CD4-positive, alpha-beta T cell treated with Interleukin-12 subunit alpha and Interleukin-12 subunit beta, for 1 hour (primary cell): ENCODE measurements at regions not wholly inside any gene's neighbourhood (a gene's known extent, or its start where the extent isn't known, plus 50 kb on each side); places are given as distances from the start of the nearest gene placed in this dataset.
"Not testable (repeated sequence)": the region's sequence is repeated elsewhere in the genome, so short reads cannot be mapped to it uniquely, and the experiment has no call there.

Experiments used
- DNase-seq: peaks from one replicate; pipeline ENCODE4 v3.0.0-alpha.2; 2020

DNA sequence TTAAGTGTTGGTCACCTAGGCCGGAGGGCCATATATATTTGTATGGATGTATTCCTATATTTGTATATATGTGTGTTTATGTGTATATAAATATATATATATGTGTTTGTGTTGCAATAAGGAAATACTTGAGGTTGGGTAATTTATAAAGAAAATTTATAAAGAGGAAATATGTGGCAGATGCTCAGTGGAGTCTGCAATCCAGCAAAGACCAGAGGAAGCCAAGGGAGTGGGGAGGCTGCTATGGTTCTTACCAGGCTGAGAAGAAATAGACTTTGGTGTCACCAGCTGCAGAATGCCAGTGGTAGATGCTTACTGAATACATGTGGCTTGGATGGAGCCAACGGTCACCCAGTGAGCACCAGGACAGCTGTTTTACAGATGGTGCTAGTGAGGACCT is 97.4 kb upstream of the ELOVL5 start:
- no peak for DNase-seq

GRCh38 chr6:53441761-53442160 is 93.0 kb upstream of the ELOVL5 start:
- DNase-seq: no peak

DNA sequence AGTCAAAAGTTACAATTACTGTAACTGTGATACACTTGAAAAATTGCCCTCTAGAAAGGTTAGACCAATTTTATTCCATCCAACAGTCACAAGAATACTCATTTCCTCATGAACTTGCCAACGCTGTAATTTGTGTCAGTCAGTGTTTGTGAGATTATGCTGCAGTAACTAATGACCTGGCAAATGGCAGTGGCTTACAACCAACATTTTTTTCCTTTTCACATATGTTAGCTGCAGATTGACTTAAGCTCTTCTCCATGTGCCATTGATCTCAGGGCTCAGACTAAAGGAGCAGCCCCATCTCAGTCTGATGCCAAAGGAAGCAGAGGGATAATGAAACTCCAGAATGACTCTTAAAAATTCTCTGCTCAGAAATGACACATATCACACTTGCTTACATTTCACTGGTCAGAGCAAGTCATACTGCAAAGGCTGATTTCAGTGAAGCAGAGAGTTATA is 92.3 kb upstream of the ELOVL5 start:
- no peak for DNase-seq

DNA sequence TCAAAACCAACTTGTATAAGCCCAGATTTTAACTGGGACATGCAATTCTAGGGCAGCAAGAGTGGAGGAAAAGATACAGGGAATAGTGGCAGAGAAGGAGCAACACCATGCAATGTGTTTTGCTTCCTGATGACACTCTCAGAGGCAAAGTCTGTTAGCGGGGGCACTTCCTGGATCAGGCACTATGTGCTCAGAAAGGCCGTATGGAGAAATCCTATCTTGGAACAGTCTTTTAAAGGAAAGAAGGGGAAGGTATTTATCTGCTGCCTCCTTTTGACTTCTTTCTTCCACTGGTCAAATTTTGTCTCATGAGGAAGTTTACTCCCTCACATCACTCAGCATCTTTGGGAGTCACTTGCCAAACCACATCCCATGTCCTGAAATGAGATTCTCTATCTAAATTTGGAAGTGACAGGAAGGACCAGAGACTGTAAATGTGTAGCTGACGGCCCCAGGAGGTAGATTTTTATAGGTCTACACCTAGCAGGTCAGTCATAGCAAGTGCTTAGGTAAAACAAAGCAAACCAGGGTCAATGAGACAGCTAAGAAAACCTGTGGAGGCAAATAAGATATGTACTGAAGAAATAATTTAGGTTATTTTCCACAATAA is 91.7 kb upstream of the ELOVL5 start:
- no peak for DNase-seq

GRCh38 chr6:53439556-53439955 is 90.8 kb upstream of the ELOVL5 start:
- no peak for DNase-seq

GRCh38 chr6:53437557-53438202 is 88.9 kb upstream of the ELOVL5 start:
- DNase-seq: peak; percentile 43

DNA sequence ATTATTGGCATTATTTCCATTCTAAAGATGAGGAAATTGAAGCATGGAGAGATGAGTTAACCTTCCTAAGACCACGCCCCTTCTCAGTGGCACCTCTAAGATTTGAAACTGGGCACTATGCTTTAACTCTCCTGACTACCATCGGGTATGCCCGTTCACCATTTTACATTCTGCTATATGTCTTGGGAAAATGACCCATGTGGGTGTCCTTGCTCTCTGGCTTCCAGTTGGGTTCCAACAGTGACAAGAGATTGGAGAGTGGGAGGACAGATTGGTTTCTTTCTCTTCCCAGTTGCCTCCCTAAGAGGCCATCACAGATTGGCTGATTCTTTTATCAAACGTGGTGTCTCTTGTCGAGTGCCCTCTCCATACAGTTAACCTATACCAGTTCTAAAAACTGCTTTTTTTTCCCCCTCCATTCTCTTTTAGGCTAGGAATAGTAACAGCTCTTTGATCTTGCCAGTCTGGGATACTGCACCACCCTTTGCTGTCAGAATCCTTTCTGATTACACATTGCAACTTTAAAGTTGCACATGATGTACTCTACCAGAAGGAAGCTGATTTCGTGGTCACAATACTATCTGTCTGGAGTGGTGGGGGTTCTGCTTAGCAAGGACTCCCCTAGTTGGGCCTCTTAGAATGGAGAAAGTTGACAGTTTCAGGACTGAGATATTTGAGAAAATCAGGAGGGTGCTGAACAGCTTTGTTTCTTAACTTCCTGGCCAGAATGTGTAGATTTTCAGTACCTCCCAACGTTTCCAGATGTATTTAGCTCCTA is 88.0 kb upstream of the ELOVL5 start:
- DNase-seq: no peak

GRCh38 chr6:53433951-53434285 is 85.2 kb upstream of the ELOVL5 start:
- DNase-seq: no peak

DNA sequence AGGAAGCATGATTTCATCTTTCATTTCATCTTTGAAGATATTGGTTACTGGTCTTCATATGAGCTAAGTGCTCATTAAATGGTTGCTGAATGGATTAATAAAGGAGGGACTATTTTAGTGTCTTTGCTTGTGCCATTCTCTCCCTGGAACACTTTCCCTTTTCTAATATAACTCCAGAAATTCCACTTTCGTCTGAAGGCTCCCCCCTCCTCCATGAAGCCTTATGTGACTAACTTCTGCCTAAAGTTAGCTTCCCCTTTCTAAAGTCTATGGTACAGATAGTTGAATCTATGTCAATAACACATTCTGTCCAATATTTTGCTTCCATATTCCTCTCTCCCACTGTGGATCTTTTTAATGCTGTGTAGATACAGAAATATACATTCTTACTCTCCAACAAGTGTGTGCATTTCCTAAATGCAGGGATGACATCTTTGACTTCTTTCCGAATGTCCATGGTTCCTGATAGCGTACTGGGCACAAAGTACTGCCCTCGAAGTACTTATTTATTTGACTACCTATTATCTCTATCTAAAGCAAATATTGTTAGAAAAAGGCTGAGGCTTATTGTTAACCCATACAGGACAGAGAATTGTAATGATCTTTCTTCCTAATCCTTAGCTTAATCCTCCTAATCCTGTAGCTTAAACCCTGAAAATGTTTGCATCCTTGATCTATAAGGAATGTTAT is 84.7 kb upstream of the ELOVL5 start:
- DNase-seq: no peak

DNA sequence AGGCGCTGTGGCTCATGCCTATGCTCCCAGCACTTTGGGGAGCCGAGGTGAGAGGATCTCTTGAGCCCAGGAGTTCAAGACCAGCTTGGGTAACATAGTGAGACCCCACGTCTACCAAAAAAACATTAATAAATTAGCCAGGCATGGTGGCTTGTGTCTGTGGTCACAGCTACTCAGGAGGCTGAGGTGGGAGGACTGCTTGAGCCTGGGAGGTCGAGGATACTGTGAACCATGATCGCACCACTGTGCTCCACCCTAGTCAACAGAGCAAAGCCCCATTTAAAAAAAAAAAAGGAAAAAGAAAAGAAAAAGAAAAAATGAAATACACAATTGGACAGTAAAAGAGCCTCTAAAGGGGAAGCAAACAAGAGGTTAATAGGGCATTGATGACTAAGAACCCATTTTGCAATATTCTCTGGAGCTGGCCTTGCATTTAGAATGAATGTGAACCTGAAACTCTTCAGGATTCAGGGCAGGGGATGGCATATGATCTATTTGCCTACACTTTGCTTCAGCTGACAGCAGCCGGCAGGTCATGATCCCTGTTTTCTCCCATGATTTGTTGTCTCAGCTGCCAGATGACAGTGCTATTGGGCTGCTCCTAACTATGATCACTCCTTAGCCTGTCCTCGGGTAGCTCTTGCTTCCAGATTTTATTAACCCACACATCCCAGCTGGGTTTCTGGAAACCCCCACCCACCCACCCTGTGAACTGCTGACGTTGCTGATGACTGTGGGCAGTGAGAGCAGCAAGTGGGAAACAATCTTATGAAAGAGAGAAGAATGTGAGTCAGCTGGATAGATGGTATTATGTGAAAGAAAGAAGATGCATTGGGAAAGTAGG is 83.8 kb upstream of the ELOVL5 start:
- DNase-seq: no peak

GRCh38 chr6:53431704-53432103 is 83.0 kb upstream of the ELOVL5 start:
- no peak for DNase-seq

GRCh38 chr6:53429401-53429800 is 80.7 kb upstream of the ELOVL5 start:
- no peak for DNase-seq

- no peak for DNase-seq
These were observed 80.1 kb upstream of the ELOVL5 start for GRCh38 chr6:53428886-53429285.

GRCh38 chr6:53426667-53427270 is 78.0 kb upstream of the ELOVL5 start:
- DNase-seq: no peak

GRCh38 chr6:53426117-53426516 is 77.4 kb upstream of the ELOVL5 start:
- DNase-seq: no peak

GRCh38 chr6:53424976-53425718 is 76.4 kb upstream of the ELOVL5 start:
- no peak for DNase-seq

DNA sequence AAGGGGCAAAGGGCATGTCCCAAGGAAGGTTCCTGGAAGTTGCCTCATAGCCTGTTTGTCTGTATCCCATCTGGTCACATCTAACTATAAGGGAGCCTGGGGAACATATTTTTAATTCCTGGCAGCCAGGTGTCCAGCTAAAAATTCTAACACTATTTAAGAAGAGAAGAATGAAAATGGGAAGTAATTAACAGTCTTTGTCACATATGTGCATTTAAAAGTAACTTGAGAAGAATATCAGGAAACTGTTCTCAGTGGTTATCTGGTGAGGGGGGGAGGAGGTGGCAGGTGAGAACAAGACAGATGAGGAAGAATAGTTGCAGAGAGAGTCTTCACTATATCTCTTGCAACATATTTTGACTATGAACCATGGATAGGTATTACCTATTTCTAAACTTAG is 75.5 kb upstream of the ELOVL5 start:
- DNase-seq: no peak

GRCh38 chr6:53423560-53423959 is 74.8 kb upstream of the ELOVL5 start:
- not testable (repeated sequence) for DNase-seq

DNA sequence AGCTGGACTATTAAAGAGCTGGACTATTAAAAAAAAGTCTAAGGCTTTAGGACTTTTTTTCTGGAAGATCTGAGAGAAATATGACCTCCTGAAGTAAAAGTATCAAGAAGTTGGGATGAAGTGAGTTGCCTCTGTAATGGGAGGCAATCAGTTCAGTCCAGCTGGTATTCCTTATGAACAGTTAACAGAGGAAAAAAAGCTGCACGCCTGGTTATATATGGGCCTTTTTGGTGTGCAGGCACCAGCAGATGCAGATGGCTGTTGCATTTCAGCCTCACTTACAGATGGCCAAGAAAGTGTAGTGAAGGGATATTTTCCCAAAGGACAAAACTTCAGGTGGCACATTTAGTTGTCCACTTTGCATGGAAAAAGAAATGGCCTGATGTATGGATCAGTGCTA is 70.3 kb upstream of the ELOVL5 start:
- no peak for DNase-seq

DNA sequence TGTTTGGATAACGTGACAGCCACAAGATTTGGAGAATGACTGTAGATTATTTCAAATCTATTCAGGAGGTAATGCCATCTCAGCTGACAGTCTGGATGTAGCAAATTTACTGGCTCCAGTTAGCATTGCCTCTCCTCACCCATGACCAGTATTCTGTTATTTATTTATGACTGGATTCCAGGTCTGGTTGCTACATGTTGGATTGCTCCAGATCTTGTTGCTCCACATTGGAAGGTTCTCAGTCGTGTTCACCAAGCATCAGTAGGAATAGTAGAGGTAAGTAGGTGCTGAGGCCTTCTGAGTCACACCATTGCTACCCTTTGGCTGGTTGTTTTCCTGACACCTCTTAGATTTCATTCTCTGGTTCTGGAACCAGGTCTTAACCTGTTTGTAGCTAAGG is 69.5 kb upstream of the ELOVL5 start:
- no peak for DNase-seq

DNA sequence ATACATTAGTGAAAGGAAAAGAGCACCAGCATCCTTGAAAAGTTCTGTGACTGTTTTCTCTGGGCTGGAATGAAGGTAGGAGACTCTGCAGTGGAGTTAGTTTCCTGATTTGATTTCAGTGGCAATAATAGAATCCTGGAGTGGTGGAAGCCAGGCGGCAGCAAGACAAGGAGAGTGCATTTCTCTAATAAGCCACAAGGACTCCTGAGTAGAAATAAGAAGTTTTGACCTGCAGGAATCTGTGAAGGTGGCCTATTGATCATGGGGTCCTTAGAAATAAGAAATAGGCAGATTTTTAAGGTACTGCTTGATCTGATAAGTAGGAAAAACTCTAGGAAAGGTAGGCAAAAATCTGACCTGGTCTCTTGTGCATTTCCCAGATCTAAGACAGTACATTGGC is 68.4 kb upstream of the ELOVL5 start:
- DNase-seq: no peak

DNA sequence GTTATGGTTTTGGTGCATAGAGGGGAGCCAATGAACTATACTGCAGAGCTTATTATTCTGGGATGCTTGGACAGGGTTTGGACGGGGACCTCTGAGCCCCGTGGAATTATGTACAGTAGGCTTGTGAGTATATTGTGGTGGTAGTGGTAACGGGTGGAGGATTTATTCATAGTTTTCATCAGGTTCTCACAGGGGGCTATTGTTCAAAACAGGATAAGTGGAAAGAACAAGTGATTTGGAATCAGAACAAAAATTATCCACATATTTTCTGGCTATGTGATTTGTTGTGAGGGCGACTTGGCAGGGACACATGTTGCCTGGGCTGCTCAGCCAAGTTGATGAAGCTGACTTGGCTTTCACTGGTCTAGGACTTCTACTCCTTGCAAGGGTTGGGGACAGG is 64.6 kb upstream of the ELOVL5 start:
- DNase-seq: no peak
